LHCN-M2 (cell line): ENCODE measurements at regions not wholly inside any gene's neighbourhood (a gene's known extent, or its start where the extent isn't known, plus 50 kb on each side); places are given as distances from the start of the nearest gene placed in this dataset.

Experiments used
- DNase-seq: peaks from one replicate; pipeline ENCODE4 v3.0.0-alpha.2; 2012; ENCODE audit warnings: low read depth

DNA sequence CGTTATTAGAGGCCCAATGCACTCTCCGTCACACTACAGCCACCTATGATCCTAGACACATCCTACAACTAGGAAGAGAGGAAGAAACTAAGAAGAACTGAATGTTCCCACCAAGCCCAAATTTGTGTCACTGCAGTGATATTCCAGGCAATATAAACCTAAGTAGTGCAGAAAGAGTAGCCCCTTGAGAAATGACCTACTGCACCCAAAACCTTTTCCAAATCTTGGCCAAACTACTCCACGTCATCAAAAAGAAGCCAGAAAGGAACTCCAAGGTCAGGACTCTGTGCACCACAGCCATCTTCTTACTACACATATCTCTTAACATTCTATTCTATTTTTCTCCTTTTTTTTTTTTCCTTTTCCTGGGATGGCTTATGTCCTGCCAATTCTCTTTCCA, 60.2 kb downstream of the ADAMTS1 start:
- DNase-seq, result no peak

DNA sequence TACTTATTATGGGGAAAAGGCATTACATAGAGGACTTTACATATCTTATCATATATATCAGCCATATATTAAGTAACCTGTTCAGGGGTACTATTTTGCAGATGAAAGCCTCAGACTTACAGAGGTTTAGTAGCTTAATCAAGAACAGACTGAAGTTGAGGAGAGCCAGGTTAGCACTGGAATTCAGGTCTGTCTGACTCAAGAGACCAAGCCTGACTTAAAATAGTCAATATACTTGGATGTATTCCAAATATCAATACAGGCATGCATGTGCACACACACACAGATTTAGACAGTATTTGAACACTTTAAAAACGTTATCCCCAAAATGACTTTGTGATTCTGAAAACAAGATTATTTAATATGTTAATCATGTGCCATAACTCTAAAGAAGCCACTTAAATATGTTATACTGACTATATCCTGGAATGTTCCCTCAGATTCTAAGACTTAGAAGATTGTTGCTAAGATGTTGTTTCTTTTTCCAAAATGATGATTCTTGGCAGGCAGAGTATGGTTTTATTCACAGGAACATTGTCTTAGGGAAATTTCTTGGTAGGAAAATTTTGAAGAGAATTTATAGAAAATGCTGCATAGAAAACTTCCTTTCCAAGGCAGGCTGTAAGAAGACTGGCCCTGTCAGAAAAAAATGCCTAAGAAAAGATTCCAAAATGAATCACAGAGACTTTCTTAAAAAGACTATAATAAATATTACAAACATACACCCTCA, 61.6 kb downstream of the ADAMTS1 start:
- DNase-seq, result no peak

DNA sequence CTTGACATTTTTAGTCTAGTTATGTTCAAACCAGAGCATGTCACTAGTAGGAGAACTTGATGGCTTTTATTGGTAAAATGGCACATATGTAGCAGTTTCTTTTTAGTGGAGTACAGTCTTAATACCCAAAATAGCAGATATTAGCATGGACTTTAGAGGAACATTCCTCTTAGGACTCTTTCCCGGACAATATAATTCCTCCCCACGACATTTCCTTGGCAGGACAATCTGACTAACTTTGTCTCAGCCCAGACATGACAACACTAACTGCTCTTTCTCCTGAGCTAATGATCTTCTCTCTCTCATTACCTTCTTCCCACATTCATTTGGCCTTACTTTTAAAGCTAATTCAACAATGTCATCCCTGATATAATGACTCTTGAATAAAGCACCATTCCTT, 62.5 kb downstream of the ADAMTS1 start:
- no peak for DNase-seq

DNA sequence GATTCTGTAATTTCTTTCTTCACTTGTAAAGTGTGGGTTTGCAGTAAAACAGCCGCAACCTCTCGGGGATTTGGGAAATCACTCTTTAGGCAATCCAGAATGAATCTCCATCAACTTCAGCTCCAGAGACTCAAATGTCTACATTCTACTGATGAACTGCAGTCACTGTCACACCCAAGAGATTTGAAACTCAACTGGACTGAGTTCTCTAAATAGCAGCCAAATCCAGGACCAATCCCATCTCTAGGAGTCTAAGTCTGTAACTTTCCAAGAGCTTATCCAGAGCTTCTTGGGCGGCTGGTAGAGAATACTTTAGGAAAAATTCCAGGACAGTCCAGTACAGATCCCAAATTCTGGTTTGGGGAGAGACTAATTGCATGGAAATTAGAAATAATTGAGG, 62.9 kb downstream of the ADAMTS1 start:
- no peak for DNase-seq

DNA sequence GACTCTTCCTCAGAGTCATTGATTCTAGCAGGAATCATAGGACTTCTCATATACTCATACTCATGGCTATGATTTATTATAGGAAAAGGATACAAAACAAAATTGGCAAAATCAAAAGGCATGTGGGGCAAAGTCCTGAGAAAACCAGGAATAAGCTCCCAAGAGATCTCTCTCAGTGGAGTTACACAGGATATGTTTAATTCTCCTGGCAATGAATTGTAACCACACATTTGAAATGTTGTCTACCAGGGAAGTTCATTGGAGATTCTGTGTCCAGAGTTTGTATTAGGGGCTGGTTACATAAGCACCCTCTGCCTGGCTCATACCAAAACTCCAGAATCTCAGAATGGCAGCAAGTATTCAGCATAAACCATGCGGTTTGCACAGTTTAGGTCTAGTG, 63.9 kb downstream of the ADAMTS1 start:
- DNase-seq, result no peak

DNA sequence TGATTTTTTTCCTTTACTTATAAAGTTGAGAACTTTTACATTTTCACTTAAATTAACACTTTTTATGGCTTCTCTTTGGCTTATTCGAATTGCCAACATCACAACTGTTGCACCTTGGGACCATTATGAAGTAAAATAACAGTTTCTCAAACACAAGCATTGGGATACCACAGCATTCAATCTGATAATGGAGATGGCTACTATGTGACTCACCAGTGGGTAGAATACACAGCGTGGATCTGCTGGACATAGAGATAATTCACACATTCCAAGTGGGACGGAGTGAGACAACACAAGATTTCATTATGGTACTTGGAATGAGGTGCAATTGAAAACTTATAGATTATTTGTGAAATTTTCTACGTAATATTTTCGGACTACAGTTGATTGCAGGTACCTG, 68.0 kb downstream of the ADAMTS1 start:
- no peak for DNase-seq

DNA sequence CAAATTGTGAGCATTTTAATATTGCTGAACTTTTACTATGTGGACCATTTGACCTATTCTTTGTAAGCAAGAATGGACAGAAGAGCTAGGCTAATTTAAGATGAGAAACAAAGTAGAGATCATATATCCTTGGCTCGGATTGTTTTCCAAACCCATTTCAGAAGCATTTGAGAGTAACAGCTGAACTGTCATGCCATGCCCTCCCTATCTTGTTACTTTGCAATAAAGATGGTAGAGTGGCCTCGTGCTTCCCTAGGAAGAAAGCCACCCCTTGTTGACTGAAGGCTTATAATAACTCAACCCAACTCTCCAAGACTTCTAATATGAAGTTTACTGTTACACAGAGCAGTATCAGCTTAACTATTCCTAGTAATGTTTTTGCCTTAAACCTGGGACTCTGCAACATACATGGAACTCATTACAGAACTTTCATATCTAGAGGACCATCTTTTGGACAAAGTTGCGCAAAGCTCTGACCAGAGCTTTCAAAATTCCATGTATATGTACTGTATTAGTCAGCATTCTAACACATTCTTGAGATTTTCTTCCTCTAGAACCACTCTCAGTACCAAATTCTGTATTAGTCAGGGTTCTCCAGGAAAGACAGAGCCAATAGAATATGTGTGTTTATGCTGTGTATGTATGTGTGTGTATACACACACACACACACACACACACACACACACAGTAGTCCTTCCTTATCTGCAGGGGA, 68.7 kb downstream of the ADAMTS1 start:
- DNase-seq, result peak; percentile 56

DNA sequence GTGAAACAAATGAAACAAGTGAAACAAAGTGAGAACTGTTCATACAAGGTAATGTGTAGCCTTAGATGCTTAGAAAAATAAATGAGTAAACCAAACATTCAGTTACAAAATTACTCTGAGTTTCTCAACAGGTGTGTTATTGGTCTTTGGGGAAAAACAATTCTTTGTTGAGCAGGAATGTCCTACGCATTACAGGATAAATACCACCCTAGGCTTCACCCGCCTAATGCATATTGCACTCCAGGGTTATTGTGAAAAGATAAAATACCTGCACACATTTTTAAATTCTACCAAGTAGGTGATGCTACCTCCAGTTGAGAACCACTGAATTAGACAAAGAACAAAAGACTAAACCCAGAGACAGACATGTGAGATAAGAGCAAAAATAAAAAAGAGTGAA, 72.2 kb downstream of the ADAMTS1 start:
- DNase-seq, result no peak

DNA sequence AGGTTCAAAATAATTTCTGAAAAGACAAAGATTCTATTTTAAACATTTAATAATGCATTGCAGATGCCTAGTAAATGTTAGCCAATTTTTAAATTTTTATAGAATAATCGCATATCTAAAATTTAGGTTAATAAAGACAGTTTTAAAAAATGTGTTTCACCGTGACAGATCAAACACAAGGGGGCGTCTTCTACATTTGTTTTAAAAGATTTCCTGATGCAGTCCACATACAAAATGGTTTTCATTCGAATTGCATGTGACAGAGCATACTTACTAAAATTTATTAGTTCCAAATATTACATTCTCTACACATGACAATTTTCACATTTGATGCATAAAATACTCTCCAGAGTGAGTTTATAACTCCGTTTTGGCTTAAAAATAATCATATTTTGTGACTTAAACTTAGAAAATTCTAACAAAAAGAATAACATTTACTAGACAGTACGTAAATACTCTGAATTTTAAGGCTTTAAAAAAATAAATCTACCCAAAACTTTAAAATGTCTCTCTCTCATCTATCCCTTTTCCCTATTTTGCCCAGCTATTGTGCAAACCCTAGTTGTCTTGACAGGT, 75.5 kb downstream of the ADAMTS1 start:
- DNase-seq, result peak; percentile 51

DNA sequence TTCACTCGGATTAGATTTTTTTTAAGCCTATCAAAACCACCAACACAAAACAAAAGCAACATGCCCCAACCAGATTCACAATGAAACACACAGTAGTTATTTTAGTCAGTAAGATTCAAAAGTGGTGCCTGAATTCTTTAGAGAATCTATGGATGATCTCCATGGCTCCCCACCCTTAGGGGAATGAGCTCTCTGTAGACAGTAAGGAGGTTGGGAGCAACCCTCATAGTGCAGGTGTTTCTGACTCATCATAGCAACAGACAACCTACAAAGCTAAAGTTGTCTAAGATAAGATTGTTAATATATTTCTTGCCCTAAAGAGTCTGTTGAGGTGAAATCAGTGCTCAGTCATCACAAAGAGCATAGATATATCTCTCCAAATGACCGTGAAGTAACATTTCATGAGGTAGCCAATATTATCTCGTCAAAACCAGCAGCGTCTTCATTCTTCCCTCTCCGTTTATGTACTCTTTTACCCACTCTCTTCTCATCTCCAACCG, 78.3 kb downstream of the ADAMTS1 start:
- DNase-seq, result no peak

DNA sequence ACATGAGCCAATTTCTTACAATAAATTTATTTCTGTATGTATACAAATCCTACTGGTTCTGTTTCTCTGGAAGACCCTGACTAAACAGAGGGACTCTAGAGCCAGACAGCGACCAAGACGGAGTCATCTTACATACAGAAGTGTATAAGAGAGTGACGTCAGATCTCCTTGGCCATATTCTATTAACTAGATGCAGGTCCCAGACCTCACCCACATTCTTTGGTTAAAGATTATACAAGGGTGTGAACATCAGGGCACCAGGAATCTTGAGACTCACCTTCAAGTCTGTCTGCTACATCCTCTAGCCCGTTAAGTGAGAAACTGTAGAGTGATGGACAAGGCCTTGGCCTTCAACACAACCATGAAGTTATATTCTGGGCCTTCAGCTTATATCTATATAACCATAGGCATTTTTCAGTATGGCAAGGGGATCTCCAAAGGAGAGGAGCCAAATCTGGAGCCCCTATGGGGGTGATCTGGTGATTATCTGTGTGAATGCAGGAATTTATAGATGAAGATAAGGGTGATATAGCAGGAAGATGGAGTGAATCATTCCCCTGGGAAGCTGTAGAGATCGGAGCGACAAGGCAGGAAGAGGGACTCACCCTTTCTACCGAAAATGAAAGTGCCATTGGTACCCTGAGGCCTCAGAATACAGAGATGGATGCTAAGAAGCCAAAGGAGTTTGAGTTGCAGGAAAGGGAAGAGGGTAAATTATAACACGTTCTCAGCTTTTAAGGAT, 83.9 kb downstream of the ADAMTS1 start:
- DNase-seq, result no peak

DNA sequence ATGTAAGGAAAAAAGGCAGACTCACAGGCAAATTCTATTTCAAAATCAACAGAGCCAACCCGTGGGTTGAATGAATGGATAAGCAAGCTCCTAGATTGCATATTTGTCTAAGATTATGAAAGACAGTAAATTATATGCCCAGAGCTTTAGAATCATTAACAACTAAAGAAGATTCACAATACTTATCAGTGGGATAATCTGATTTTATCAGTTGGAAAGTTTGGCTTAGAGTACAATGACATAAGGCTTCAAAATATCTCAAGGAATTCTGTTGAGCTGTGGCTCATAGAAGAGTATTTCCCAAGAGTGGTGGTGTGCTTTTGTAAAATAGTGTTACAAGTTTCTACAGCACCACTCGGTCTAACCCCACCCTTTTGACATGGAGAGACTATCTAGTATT, 85.5 kb downstream of the ADAMTS1 start:
- no peak for DNase-seq

DNA sequence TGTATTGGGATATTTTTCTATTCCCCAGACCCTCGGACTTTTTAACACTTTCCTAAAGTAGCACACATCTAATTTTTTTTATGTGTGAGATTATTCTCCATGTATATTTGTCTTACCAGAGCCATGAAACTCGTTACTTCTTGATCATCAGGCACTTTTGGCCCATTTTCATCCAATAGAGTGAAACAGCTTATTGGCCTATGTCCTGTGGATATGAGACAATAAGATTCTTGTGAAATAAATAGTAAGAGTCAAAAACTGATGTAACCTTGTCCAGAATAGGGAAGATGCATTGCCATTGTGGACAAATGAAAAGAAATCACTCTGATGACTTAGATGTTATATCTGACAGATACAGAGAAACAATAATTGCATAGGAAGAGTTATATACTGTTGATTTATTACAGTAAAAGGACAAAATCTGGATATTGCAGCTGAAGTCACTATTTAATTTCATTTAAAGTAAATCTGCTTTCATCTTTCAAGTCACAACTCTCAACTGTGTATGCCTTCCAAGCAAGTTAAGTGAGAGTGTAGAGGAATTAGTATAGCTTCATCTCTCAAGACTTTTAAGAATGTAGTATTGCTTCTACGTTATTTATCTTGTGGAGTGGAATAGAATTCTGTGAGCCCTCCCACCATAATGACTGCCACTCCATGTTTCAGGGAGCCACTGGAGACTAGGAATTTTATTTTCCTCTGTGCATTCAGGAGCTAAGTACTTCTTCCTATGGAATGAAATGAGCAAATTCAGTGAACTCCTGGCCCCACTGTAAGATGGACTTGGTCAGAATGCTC, 86.9 kb downstream of the ADAMTS1 start:
- no peak for DNase-seq

DNA sequence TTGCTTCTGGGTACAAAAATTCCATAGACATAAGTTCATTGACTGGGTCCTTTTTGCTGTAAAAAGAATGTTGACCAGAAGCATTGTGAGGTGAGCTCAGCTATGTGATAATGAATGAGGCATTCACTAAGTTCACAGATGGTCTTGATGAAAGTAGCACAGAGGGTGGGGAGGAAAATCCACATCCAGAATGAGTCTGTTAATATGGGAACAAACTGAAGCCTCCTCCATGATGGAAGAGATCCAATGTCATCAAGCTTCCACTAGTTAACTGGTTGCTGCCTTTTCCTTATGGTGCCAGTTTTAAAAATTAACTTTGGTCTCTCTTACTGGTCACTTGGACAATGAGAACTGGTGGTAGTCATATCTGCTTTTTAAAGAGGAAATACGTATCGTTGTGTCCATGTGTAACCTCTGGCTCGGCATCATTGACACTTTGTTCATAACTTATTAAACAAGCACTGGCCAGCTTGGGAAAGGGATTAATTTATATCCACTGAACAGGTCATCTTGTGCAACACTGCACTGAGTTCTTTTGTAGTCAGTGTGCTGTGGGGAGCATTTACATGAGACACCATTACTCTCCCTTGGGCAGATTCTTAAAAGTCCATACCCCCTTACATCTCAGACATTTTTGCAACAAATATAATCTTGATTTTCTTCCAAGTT, 88.6 kb downstream of the ADAMTS1 start:
- DNase-seq, result peak; percentile 65

DNA sequence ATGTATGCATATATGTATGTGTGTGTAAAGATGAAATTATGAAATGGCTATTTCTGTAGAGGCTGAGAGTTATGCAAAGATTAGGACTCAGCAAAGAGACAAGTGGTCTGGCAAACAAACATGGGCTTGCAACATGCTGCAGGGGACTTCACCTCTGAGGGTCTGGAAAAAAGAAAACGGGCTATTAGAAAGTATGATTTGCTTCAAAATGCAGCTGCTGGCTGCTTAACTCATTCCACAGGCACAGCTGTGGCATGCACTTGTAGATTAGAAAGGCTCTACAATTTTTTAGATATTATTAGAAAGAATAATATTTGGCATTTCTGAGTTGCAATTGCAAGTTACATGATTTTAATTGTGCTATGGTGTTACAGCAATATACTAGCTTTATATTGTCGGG, 90.4 kb downstream of the ADAMTS1 start:
- DNase-seq, result no peak

DNA sequence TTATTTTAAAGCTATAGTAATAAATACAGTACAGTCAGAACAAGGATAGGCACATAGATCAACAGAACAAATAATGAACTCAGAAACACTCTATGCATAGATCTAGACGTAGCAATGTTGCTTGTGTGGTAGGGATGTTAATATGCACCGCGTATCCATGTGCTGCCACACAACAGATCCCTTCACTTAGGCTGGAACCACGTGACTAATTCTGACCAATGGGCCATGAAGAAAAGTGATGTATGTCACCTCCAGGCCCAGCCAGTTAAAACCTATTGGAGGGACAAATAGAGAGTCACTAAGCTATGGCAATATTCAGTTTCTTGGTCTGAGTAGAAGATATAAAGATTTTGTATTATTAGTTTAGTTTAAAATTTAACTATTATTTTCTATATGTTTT, 91.4 kb downstream of the ADAMTS1 start:
- no peak for DNase-seq

DNA sequence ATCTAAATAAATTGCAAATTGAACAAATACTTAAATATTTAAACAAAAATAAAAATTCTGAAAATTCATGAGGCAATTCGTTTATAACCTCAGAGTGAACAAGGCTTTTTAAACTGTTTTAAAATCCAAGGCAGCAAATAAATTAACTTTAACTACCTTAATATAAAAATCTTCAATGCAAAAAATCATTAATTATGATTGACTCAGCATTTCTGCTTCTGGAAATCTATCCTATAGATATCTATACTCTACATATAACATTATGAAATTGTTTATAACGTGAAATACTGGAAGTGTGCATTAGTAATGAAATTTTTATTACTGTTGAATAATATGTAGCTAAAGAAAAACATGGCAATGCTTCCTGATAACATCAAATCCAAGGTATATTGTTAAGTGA, 92.4 kb downstream of the ADAMTS1 start:
- DNase-seq, result no peak

DNA sequence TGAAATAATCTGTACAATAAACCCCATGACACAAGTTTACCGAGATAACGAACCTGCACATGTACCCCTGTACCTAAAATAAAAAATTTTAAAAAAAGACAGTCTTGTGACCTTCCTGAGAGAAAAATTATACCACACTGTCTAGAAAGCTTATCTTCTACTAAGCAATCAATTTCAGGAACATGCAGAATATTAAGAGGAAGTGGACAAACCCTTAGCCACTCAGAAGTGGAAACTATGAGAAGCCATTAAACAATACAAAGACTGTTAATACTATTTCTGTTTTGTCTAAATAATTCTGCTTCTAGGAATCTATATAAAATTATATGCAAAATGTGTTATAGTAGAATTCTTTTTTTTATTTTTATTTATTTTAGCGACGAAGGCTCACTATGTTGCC, 93.9 kb downstream of the ADAMTS1 start:
- no peak for DNase-seq

DNA sequence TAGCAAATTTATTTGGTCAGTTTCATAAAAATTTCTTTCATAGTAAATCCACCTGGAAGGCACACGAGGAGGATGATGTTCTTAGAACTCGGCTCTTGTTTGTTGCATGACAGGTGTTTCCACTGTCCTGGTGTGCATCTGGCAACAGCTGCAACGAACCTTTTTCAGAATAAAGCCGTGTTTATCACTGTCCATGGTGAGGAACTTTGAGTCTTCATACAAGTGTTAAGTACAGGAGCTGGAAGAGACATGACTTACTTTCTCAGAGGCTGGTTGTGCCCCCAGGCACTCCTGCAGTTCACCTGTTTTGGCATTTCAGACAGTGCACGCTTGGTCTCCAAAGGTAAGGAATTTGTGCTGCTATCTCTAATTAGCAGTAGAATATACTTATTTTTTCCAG, 97.1 kb downstream of the ADAMTS1 start:
- DNase-seq, result no peak

DNA sequence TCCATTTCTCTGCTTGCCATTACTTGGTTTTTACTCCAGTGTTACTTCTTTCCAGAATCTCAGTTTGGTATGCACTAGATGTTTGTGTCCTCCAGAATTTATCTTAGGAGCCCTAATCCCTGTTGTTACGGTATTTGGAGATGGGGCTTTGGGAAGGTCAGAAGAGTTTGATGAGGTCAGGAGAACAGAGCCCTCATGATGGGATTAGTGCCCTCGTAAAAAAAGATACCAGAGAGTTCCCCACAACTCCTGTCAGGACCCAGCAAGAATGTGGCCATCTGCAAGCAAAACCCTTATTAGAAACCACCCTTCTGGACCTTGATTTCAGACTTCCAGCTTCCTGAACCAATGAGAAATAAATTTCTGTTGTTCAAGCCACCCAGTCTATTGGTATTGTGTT, 98.0 kb downstream of the ADAMTS1 start:
- no peak for DNase-seq

DNA sequence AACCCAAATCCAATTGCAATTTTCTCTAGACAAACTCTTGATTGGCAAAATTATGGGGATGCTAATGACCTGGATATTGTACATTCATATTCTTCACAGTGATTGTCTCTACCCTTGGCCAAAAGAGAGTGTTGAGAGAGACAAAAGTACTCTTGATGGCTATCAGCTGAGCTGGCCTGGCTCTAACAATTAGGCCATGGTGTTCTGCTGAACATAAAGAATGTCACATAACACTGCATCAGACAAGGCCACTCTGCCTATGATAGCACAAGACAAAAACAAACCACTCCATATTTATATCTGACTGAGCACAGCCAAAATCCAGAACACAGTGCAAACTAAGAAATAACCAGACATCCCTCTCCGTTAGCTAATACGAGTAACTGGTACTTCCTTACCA, 101.7 kb downstream of the ADAMTS1 start:
- no peak for DNase-seq
